ENCODE measurements at regions not wholly inside any gene's neighbourhood (a gene's known extent, or its start where the extent isn't known, plus 50 kb on each side); places are given as distances from the start of the nearest gene placed in this dataset.
A peak's percentile ranks its signal among the peaks of the same experiment; 100 is the strongest.

- no peak overlapping the region for H3K27ac ChIP-seq
- peaks cover 0 to 4% of the 10 kb centered on the region in 2 donors for H3K4me1 ChIP-seq
- H3K4me3 ChIP-seq = no peak overlapping the region
- no peak for TF ChIP-seq CTCF (IDR thresholded peaks at IDR 0.05)
- intact Hi-C loops (cut with DNase I) = loop anchor here (5.0 kb wide), 2 partner anchors 342 to 697 kb away; partner anchors contain the start of gene BOD1
- no peaks in the 10 kb centered on the region for H3K36me3 ChIP-seq
- no peaks in the 10 kb centered on the region for H3K27me3 ChIP-seq
- H3K9me3 ChIP-seq = no peaks in the 10 kb centered on the region
- peak in 1 of 2 donors; percentile 49 for DNase-seq (ENCODE audit: low spot score in 2 of 2)
These were observed 268.8 kb downstream of the NSG2 start for GRCh38 chr5:174314261-174314660.

- intact Hi-C loops (cut with DNase I) = no loop called here
- no peaks in the 10 kb centered on the region for H3K9me3 ChIP-seq
- H3K27me3 ChIP-seq = no peaks in the 10 kb centered on the region
- H3K4me3 ChIP-seq = no peak overlapping the region
- peaks cover 0 to 4% of the 10 kb centered on the region in 2 donors for H3K4me1 ChIP-seq
- peak in 1 of 2 donors; percentile 25 for DNase-seq (ENCODE audit: low spot score in 2 of 2)
- H3K36me3 ChIP-seq = no peaks in the 10 kb centered on the region
- TF ChIP-seq CTCF (IDR thresholded peaks at IDR 0.05) = no peak
- no peak overlapping the region for H3K27ac ChIP-seq
These were observed 270.0 kb downstream of the NSG2 start for GRCh38 chr5:174315471-174315870.

GRCh38 chr5:174315871-174316270 lies 270.4 kb downstream of the NSG2 start:
- Histone ChIP-seq H3K27me3 (no peaks in the 10 kb centered on the region), H3K4me3 (no peak overlapping the region), H3K4me1 (peaks cover 0 to 4% of the 10 kb centered on the region in 2 donors), H3K36me3 (no peaks in the 10 kb centered on the region), H3K9me3 (no peaks in the 10 kb centered on the region), H3K27ac (no peak overlapping the region)
- DNase-seq (ENCODE audit: low spot score in 2 of 2) = peak in 1 of 2 donors; percentile 54
- no peak for TF ChIP-seq CTCF (IDR thresholded peaks at IDR 0.05)
- intact Hi-C loops (cut with DNase I) = no loop called here

GRCh38 chr5:174316326-174316725 lies 270.8 kb downstream of the NSG2 start:
- DNase-seq (ENCODE audit: low spot score in 2 of 2) = peak in 1 of 2 donors; percentile 53
- no peak overlapping the region for H3K27ac ChIP-seq
- no peaks in the 10 kb centered on the region for H3K27me3 ChIP-seq
- intact Hi-C loops (cut with DNase I) = no loop called here
- H3K36me3 ChIP-seq = no peaks in the 10 kb centered on the region
- peaks cover 0 to 4% of the 10 kb centered on the region in 2 donors for H3K4me1 ChIP-seq
- H3K4me3 ChIP-seq = no peak overlapping the region
- no peak for TF ChIP-seq CTCF (IDR thresholded peaks at IDR 0.05)
- no peaks in the 10 kb centered on the region for H3K9me3 ChIP-seq

- Histone ChIP-seq H3K36me3 (no peaks in the 10 kb centered on the region), H3K4me1 (no peaks in the 10 kb centered on the region), H3K27me3 (no peaks in the 10 kb centered on the region), H3K9me3 (no peaks in the 10 kb centered on the region), H3K4me3 (no peak overlapping the region), H3K27ac (no peak overlapping the region)
- peak; percentile 32 to 66 (median 44) for TF ChIP-seq CTCF (IDR thresholded peaks at IDR 0.05)
- peak in 1 of 2 donors; percentile 61 for DNase-seq (ENCODE audit: low spot score in 2 of 2)
- intact Hi-C loops (cut with DNase I) = no loop called here
These were observed 271.9 kb downstream of the NSG2 start for GRCh38 chr5:174317256-174317894.
